ENCODE measurements at regions not wholly inside any gene's neighbourhood (a gene's known extent, or its start where the extent isn't known, plus 50 kb on each side); places are given as distances from the start of the nearest gene placed in this dataset.

- Histone ChIP-seq H3K27ac (ENCODE audit: low read depth, low read length) (no peak overlapping the region), H3K9me2 (ENCODE audit: insufficient read depth) (no peaks in the 10 kb centered on the region), H3K9me3 (ENCODE audit: control insufficient read depth in 1 of 2, insufficient read depth in 1 of 2, low read depth in 1 of 2, low read length in 2 of 2) (no peaks in the 10 kb centered on the region), H3K9ac (ENCODE audit: low read length) (no peak overlapping the region), H2AFZ (ENCODE audit: low read depth, low read length, poor library complexity, severe bottlenecking) (no peak overlapping the region), H3K36me3 (ENCODE audit: control insufficient read depth in 1 of 2, insufficient read depth in 2 of 2, low read length in 2 of 2) (no peaks in the 10 kb centered on the region), H3K4me2 (ENCODE audit: low read length) (no peak overlapping the region), H3K27me3 (ENCODE audit: insufficient read depth, low read length) (no peaks in the 10 kb centered on the region), H3K4me1 (ENCODE audit: control insufficient read depth in 1 of 2, insufficient read depth in 2 of 2, low read length in 2 of 2) (no peaks in the 10 kb centered on the region), H3K4me3 (replicated peaks in 1 of 2; ENCODE audit: low read depth in 1 of 2, low read length in 2 of 2) (no peak overlapping the region), H3K79me2 (ENCODE audit: insufficient read depth, low read length) (no peaks in the 10 kb centered on the region), H4K20me1 (ENCODE audit: insufficient read depth) (no peaks in the 10 kb centered on the region)
- TF ChIP-seq ZBTB33 (IDR thresholded peaks at IDR 0.05; ENCODE audit: extremely low read depth, insufficient replicate concordance, low read length), result no peak
- no peak for TF ChIP-seq CEBPB (IDR thresholded peaks at IDR 0.05; ENCODE audit: low read depth)
- no peak for TF ChIP-seq REST (IDR thresholded peaks at IDR 0.05; ENCODE audit: low read depth)
- no peak for TF ChIP-seq FOSL1 (IDR thresholded peaks at IDR 0.05; ENCODE audit: low read depth)
- no peak for TF ChIP-seq SIN3A (IDR thresholded peaks at IDR 0.05; ENCODE audit: low read depth)
- TF ChIP-seq CTCF (IDR thresholded peaks at IDR 0.05 in 2 of 3, conservative IDR thresholded peaks at IDR 0.05 in 1 of 3; ENCODE audit: borderline replicate concordance in 1 of 3, insufficient read depth in 1 of 3, low read depth in 2 of 3, low read length in 2 of 3), result no peak
- TF ChIP-seq SP1 (IDR thresholded peaks at IDR 0.05; ENCODE audit: low read depth), result no peak
- TF ChIP-seq SRF (IDR thresholded peaks at IDR 0.05; ENCODE audit: low read depth), result no peak
- TF ChIP-seq ELF1 (IDR thresholded peaks at IDR 0.05; ENCODE audit: borderline replicate concordance, low read depth), result no peak
- TF ChIP-seq EGR1 (IDR thresholded peaks at IDR 0.05; ENCODE audit: low read depth), result no peak
- no peak for TF ChIP-seq CBX3 (IDR thresholded peaks at IDR 0.05; ENCODE audit: low read depth)
- TF ChIP-seq ATF3 (IDR thresholded peaks at IDR 0.05), result no peak
- TF ChIP-seq EZH2phosphoT487 (IDR thresholded peaks at IDR 0.05; ENCODE audit: borderline replicate concordance), result no peak
- no peak for TF ChIP-seq ZNF274 (IDR thresholded peaks at IDR 0.05; ENCODE audit: low read depth, low read length)
- no peak for TF ChIP-seq RAD21 (IDR thresholded peaks at IDR 0.05; ENCODE audit: low read depth)
- no peak for TF ChIP-seq MAX (IDR thresholded peaks at IDR 0.05)
- RAD21 ChIA-PET (ENCODE audit: low non-redundant PET in 1 of 2, low total read pairs in 2 of 2, uncharacterized antibody in 2 of 2, unreplicated experiment in 2 of 2), result no interaction called here
- CTCF ChIA-PET, result no interaction called here
- intact Hi-C loops (cut with micrococcal nuclease), result no loop called here
- POLR2A ChIA-PET, result no interaction called here
- no peak for ATAC-seq
- DNase-seq (ENCODE audit: low read depth, low spot score), result no peak
- no TSS peak for BruUV-seq (replicated peaks)
These were observed 90.3 kb upstream of the ACO1 start for GRCh38 chr9:32294106-32294505.
